Ishikawa (cell line): ENCODE measurements at regions not wholly inside any gene's neighbourhood (a gene's known extent, or its start where the extent isn't known, plus 50 kb on each side); places are given as distances from the start of the nearest gene placed in this dataset.

Experiments
- CEBPB ChIP-seq: IDR thresholded peaks from 2 replicates; pipeline ENCODE4 v1.6.1; 2012
- CREB1 ChIP-seq: IDR thresholded peaks from 2 replicates; pipeline ENCODE4 v1.6.1; 2012; ENCODE audit warnings: low read depth
- EGR1 ChIP-seq: IDR thresholded peaks from 2 replicates; pipeline ENCODE4 v1.6.1; 2012
- EP300 ChIP-seq: IDR thresholded peaks from 2 replicates; pipeline ENCODE4 v1.6.1; 2012; ENCODE audit warnings: borderline replicate concordance
- FOXM1 ChIP-seq: IDR thresholded peaks from 2 replicates; pipeline ENCODE4 v1.6.1; 2012; ENCODE audit warnings: low read depth, borderline replicate concordance
- MAX ChIP-seq: IDR thresholded peaks from 2 replicates; pipeline ENCODE4 v1.6.1; 2012
- NFIC ChIP-seq: IDR thresholded peaks from 2 replicates; pipeline ENCODE4 v1.6.1; 2012
- RAD21 ChIP-seq: IDR thresholded peaks from 2 replicates; pipeline ENCODE4 v1.6.1; 2012; ENCODE audit warnings: low read depth
- REST ChIP-seq: IDR thresholded peaks from 2 replicates; pipeline ENCODE4 v1.6.1; 2012; ENCODE audit warnings: low read depth, mild to moderate bottlenecking
- TAF1 ChIP-seq: IDR thresholded peaks from 2 replicates; pipeline ENCODE4 v1.6.1; 2012; ENCODE audit warnings: low read depth, mild to moderate bottlenecking
- TCF12 ChIP-seq: IDR thresholded peaks from 2 replicates; pipeline ENCODE4 v1.6.1; 2012; ENCODE audit warnings: low read depth
- TEAD4 ChIP-seq: IDR thresholded peaks from 2 replicates; pipeline ENCODE4 v1.6.1; 2012
- USF1 ChIP-seq: IDR thresholded peaks from 2 replicates; pipeline ENCODE4 v1.6.1; 2012
- YY1 ChIP-seq: IDR thresholded peaks from 2 replicates; pipeline ENCODE4 v1.6.1; 2012; ENCODE audit warnings: low read depth
- ZBTB7A ChIP-seq: IDR thresholded peaks from 2 replicates; pipeline ENCODE4 v1.6.1; 2012; ENCODE audit warnings: low read depth

GRCh38 chr3:105093371-105094252, 273.1 kb upstream of the ALCAM start:
- no peak for TF ChIP-seq CREB1
- TF ChIP-seq ZBTB7A = no peak
- TF ChIP-seq NFIC = no peak
- TF ChIP-seq USF1 = no peak
- TF ChIP-seq EP300 = no peak
- no peak for TF ChIP-seq TCF12
- TF ChIP-seq TEAD4 = no peak
- TF ChIP-seq FOXM1 = no peak
- no peak for TF ChIP-seq CEBPB
- TF ChIP-seq RAD21 = no peak

GRCh38 chr3:105094588-105094987, 272.1 kb upstream of the ALCAM start:
- TF ChIP-seq YY1 (no peak), NFIC (no peak), TCF12 (no peak), MAX (no peak), TAF1 (no peak), TEAD4 (no peak), ZBTB7A (no peak), USF1 (no peak), EGR1 (no peak), CREB1 (no peak), FOXM1 (no peak), CEBPB (no peak), EP300 (no peak), RAD21 (no peak), REST (no peak)

GRCh38 chr3:105096071-105096470, 270.6 kb upstream of the ALCAM start:
- no peak for TF ChIP-seq RAD21
- no peak for TF ChIP-seq EGR1
- no peak for TF ChIP-seq FOXM1

- TF ChIP-seq EGR1 = no peak
- no peak for TF ChIP-seq YY1
- no peak for TF ChIP-seq NFIC
- TF ChIP-seq EP300 = no peak
- no peak for TF ChIP-seq TAF1
Observed at GRCh38 chr3:105101603-105102002, 265.1 kb upstream of the ALCAM start.

GRCh38 chr3:105103139-105103538, 263.6 kb upstream of the ALCAM start:
- TF ChIP-seq TAF1 = no peak
- no peak for TF ChIP-seq EP300
- TF ChIP-seq TCF12 = no peak
- TF ChIP-seq CREB1 = no peak
- TF ChIP-seq RAD21 = no peak
- no peak for TF ChIP-seq FOXM1
- TF ChIP-seq TEAD4 = no peak
- no peak for TF ChIP-seq CEBPB
- no peak for TF ChIP-seq MAX
- no peak for TF ChIP-seq YY1
- TF ChIP-seq ZBTB7A = no peak
- TF ChIP-seq EGR1 = no peak
- TF ChIP-seq USF1 = no peak
- TF ChIP-seq NFIC = no peak
- TF ChIP-seq REST = no peak
